Retina (tissue), 1 donor: ENCODE measurements at regions not wholly inside any gene's neighbourhood (a gene's known extent, or its start where the extent isn't known, plus 50 kb on each side); places are given as distances from the start of the nearest gene placed in this dataset.
"Not testable (repeated sequence)": the region's sequence is repeated elsewhere in the genome, so short reads cannot be mapped to it uniquely, and the experiment has no call there.

Experiments
- DNase-seq: peaks from one replicate; pipeline ENCODE4 v3.0.0-alpha.2; 2016

DNA sequence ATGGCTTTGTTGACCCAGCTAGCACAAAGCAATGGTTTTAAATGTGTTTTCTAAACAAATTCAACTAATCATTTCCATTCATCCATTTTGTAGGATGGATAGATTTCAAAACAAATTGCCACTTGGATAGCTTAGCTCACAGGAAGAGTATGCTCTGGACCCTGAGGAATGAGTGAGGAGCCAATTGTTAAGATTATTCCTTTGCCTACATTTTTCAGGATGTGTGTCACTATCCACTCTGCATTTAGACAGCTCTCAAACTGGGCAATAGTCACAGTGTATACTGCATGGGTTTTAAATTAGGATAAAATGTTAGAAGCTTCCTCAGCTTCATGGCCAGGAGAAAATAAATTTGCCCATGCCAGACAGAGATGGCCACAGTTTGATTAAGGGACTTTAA, 605.6 kb upstream of the TEX47 start:
- DNase-seq: no peak

DNA sequence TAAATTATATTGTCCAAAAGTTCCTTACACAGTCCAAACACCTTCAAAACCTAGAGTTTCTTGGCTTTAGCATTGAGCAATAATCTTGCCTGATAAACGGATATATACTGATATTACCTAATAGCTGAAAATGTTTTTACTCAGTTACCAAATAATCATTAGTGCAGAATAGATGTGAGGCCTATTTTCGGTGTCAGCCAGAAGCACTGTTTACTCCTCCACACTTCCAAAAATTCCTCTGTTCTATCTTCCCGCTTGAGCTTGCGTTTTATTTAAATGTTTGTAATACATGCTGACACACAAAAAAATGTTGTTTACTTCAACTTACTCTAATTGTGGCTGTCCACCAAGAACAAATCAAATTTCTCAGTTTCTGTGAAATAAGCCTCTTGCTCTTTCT, 606.2 kb upstream of the TEX47 start:
- no peak for DNase-seq

DNA sequence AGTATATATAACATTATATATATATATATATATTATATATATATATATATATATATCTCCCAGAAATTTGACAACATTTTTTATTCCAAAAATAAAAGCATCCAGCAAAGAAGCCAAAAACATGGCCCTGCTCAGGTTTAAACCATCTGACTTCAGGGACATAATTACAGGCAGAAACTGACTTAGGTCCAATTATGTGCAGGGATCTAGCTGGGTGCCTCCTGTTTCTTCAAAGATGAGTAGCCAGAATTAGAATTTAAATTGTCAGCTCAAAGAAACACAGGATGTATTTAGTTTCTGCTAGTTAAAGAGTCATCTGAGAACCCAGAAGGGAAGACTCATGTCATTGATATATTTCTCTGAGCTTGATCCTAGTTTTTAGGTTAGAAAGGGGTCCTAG, 656.4 kb upstream of the TEX47 start:
- DNase-seq: no peak

DNA sequence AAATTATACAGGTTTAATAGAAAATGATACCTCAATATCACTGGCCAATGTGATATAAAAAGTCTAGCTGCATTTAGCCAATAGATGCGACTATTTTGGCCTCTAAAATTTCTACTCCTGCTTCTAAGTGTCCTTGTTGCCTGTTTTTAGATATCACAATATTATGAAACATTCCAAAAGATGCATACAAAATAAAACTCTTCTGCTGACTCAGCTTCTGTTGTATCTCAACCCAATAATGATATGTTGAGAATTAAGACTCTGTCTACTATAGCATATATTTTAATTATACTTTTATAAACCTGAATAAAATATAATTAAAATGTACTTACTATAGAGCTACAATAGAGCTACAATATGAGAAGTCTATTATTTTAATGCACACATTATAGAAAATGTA, 661.0 kb upstream of the TEX47 start:
- DNase-seq: no peak

DNA sequence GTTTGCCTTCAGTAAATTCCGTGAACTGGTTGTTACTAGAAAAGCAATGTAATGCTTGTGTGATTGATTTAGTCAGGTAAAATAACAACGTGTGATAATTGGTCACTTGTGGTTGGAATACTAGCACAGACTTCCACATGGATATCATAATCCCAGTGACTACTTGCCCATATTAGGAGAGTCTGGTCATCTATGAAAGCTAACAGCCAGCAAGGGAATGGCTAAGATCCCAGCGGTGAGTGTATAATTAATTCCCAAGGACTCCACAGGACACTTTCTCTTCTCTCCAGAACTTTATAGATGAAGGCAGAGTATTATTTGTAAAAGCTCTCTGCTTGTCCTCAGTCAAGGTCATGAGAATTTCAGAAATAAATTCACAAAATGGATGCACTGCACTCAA, 662.6 kb upstream of the TEX47 start:
- DNase-seq: no peak

DNA sequence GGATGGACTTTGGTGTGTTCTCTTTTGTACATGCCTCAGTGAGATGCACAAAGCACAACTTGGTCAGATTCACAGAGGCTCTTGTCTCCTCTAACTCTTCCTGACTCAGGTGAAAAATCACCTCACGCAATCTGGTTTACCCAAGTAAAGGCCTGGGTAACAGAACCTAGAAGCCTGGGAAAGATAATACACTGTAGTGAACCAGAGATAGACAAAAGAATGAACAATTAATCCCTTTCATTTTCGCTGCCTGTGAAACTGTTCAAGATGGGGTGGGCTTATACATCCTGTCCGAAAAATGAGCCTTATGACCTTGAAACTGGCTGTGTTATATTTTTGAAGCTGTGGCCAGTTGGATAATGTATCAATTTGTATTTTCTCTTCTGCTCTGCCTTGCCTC, 678.9 kb upstream of the TEX47 start:
- no peak for DNase-seq

DNA sequence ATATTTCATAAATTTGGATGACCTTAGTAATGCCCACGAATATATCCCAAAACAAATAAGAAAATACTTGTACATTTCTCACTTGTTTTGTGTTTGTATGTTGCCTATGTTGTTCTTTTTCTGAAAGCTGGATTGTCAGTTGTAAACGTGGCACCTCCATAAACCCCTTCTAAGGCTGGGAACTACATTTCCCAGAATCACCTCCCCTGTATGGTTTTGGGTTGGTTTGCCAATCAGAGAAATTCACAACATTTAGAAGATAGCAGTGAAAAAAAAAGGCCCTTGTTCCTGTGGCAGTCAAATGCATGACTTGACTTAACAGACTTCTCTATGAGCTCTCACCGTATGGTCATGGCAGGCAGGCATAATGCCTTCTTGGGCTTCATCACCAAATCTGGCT, 676.3 kb upstream of the STEAP1 start:
- DNase-seq: no peak

DNA sequence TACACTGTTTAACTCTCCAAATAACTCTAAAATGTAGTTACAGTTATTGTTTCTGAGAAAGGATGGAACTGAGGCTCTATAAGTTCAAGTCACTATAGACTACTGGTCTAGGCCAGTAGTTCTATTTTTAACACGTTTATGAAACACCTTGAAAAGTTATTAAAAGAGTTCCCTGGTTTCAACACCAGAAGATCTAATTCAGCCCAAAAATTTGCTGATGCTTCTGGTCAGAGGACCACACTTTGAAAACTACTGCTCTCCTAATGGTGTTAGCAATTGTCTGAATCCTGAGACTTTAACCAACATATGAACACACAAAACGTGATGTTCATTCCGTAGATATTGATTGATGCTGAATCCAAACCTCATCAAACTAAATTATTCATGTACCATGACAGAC, 658.6 kb upstream of the STEAP1 start:
- DNase-seq: no peak

DNA sequence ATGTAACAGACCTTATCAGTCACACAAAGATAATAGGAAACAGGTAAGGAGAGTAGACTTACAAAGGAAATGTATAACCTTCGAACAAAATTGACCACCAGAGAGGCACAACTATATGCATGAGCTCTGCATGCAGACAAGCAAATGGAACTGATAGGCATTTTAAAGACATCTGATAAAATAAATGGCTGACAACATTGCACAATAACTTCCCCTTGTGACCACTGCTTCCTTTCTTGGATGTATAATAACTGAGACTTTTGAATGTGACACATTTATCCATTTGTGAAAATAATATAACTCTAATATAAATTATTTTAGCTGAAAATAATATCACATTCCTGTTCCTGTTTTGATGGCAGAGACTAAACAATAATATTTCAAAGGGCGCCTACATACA, 654.2 kb upstream of the STEAP1 start:
- DNase-seq: no peak

DNA sequence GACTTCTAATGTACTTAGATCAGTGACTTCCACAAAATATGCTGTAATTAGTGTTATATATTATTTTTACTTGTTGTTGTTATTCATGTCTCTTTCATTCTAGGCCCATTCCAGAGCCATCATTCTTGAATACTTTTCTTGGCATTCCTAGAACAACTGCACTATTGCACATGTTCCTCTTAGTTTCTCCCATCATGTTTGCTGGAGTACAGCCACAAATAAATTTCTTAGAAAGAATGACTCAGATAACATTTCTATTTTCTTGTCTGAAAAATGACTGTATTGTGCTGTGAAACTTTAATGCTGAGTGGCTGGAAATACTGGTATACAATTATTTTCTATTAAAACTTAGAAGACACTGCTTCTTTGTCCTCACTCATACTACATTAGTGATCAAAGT, 651.0 kb upstream of the STEAP1 start:
- DNase-seq: no peak

DNA sequence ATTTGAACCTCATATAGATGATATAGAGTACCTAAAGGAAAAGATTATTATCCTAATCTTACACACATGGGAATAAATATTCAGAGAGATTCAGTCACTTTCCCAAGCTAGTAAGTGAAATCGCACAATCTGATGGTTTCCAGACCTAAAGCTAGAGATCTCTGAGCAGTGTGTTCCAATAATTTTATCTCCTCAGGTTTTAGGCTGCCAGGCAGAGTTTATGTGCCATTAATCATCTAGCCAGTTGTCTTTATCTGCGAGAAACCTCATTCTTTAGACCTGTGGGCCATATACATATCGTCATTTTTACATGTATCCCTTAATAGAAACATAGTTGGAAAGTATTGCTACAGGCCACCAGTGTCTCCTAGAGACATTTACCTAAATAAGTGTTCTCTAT, 647.2 kb upstream of the STEAP1 start:
- DNase-seq: no peak

DNA sequence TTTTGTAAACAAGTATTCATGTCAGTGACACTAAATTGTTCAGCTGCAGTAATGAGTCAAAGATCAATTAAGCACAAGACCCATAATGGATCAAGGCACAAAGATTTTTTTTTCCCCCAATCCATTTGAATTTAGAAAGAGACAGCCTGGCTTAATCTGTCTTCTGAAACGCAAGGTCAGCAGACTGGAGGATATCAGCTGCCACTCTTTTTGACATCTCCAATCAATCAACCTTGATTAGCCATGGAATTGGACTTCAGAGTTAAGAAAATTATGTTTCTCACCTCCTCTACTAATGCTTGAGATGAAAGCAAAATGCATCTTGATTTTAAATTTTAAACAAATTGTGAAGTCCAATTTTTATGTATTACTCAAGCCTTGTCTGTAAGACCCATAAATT, 642.4 kb upstream of the STEAP1 start:
- DNase-seq: no peak

DNA sequence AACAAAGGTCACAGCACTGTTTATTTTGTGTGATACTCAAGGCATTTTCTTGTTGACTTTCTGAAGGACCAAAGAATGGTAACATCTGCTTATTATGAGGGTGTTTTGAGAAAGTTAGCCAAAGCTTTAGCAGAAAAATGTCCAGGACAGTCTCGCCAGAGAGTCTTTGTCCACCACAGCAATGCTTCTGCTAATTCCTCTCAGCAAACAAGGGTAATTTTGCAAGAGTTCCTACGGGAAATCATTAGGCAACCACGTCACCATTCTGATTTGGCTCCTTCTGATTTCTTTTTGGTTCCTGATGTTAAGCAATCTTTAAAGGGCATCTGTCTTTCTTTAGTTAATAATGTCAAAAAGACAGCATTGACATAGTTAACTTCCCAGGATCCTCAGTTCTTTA, 639.3 kb upstream of the STEAP1 start:
- DNase-seq: no peak

DNA sequence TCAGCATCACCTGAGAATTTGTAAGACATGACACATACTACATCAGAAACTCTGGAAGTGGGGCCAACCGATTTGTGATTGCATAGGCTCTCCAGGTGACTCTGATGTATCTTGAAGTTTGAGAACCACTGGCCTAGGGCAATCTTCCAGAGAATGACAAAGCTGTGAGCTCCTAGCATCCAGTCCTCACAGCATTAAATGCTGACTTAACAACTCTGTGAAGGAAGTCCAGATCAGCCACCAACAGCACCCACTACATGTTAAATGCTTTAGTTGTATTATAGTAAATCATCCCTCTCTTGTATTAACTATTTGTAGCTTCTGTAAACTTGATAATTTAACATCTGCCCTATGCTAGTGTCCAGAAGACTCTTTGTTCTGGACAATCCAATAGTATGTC, 636.5 kb upstream of the STEAP1 start:
- DNase-seq: no peak

DNA sequence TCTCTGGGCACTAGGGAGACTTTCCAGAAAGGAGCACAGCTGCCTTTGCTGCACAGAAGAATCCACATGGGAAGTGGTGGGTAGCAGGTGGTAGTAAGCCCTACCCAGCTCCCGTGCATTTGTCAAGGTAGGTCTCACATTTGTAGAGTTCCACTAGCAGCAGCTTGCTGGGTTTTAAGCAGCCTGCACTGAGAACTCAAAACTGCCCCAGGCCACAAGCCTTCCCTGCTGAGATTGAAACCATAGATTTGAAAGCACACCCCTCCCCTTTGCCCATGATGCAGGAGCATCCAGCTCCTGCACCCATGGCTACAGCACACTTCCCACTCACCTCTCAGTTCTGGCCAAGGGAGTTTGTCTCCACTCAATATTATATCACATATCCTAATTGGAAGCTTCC, 604.5 kb upstream of the STEAP1 start:
- peak; percentile 9 for DNase-seq

DNA sequence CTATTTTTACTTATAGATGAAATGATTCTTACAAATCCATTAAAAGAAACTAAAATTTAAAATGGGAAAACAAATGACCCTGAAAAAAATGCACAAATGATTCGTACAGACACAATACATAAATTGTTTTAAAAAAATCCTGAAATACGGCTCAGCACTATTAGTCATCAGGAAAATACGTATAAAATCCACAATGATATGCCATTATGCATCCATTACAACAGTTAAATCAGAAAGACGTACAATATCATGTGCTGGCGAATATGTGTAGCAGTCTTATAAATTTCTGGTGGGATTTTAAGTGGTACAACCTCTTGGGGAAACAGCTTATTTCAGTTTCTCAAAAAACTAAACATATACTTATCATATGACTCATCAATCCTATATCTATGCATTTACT, 600.1 kb upstream of the STEAP1 start:
- DNase-seq: no peak

DNA sequence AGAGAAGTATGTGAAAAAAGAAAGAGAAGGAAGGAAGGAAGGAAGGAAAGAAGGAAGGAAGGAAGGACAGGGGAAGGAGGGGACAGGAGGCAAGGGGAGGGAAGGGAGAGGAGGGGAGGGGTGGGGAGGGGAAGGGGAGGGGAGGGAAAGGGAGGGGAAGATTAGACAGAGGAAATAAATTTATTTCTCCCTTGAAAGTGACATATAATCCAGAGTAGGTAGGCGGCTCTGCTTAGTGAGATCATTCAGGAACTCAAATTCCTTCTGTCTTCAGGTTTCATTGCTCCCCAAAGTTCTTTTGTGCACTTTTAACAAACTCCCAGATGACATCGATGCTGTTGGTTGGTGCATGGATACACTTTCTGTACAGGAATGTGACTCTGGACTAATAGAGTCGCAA, 594.7 kb upstream of the STEAP1 start:
- DNase-seq: no peak

DNA sequence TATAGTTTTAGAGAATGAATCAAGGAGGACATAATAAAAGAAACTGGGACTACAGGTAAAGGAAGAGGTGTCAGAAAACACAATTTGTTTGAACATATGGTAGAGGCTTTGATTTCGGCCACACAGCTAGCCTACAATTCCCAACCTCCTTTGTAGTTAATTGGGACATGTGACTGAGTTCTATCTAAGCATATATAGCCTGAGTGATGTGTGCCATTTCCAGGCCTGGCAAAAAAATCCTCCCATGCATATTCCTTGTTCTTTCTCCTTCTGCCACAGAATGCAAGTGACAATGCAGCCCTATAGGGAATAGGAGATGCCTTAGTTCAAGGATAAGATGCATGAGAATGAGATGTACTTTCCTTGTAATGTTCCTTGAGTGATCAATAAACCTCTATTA, 590.7 kb upstream of the STEAP1 start:
- DNase-seq: no peak

DNA sequence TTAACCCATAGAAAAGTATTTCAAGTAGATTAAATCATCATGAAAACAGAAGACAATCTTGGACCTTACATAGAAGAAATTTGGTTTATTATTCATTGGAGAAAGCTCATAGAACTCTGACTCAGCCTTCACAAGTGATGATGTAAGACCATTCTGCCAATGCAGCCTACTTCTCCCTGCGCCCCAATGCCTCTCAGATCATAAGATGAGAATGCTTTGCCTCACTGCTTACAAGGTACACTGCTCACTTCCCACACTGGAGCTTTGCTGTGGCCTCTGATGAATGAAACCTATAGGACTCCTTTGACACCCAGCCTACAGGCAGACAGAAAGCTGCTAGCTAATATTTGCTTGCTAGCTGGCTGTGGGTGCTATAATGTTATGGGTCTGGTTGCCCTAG, 569.4 kb upstream of the STEAP1 start:
- no peak for DNase-seq

DNA sequence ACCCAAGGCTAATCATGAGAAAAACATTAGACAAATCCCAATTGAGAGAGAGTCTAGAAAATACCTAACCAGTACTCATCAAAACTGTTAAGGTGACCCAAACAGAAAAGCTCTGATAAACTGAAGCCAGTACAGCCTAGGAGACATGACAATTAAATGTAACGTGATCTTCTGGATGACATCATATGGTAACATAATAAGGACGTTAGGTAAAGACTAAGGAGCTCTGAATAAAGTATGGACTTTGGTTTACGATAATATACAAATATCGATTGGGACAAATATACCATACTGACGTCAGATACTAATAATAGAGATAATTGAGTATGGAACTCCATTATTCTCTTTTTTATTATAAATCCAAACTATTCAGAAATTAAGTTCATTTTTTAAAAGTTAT, 561.1 kb upstream of the STEAP1 start:
- DNase-seq: no peak

DNA sequence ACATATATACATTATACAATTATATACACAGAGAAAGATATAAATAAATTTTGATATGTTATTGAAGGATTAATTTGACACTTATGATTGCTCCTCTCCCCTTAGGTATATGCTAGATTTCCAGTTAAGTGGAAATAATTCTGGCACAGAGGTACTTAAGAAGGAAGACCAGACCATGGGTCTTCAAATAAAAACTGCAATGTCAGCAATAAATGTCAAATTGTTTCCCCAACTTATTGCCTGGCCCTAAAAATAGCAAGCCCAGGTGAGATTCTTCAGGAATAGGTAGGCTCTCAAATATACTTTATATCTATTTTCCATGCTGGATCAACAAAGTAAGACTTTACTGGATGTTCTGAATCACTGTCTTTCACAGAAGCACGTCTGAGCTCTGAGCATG, 551.3 kb upstream of the STEAP1 start:
- DNase-seq: no peak

DNA sequence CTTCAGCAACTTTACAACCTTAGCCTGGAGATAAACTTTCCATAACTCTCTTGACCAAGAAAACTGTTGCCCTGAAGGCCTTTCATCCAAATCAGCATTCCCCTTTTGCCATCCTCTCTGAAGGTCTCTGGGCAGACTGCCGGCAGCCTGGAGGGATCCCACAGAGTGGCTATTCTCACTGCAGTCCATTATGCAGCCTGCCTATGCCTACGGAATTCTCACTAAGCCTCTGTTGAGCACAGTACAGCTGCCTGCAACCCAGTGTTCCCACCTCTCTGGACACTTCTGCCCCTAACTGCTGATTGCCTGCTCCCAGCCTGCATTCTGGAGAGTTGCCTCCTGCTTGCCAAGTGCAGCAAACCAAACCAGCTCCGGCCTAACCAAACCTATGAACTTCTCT, 548.9 kb upstream of the STEAP1 start:
- no peak for DNase-seq

DNA sequence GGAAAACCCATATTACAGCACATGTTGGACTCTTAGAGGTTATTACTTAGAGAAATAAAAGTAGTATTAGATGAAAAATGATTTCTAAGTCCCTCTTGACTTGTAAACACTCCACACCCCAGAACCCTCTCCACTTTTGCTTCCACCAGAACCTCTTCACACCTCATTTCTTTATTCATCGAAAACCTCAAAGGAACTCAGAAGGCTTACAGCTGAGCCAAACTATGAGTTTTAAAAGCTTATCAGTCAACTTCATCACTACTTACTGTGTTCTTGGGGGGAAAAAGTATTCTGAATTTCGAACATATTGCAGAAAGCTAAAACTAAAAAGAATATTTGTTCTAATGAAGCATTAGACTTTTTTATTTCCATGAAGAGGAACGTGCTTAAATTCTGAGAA, 547.8 kb upstream of the STEAP1 start:
- no peak for DNase-seq

DNA sequence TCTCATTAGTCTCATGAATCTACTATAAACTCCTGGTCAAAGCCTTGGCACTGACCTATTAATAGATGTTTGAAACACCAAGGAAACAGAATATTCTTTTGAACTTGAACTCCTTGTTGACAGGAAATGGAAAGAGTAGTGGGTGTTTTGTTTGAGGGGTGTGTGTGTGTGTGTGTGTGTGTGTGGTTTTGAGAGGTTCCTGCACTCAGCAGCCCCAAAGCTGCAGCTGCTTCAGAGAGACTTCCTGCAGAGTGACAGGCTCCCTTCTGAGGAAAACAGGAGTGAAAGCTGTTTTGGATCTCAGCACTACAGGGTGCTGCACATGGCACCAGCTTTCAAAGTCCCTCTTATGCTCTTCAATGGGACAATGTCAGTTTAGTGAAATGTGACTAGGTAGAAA, 546.5 kb upstream of the STEAP1 start:
- DNase-seq: peak; percentile 34

DNA sequence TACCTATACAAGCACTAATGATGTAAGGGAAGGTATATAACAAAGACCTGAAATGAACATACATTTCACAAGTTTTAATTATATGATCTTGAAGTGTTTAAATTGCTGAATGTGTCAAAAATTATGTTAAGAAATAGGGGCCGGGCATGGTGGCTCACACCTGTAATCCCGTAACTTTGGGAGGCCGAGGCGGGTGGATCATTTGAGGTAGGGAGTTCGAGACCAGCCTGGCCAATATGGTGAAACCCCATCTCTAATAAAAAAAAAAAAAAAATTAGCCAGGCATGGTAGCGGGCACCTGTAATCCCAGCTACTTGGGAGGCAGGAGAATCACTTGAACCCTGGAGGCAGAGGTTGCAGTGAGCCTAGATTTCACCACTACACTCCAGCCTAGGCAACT, 537.4 kb upstream of the STEAP1 start:
- DNase-seq: not testable (repeated sequence)

DNA sequence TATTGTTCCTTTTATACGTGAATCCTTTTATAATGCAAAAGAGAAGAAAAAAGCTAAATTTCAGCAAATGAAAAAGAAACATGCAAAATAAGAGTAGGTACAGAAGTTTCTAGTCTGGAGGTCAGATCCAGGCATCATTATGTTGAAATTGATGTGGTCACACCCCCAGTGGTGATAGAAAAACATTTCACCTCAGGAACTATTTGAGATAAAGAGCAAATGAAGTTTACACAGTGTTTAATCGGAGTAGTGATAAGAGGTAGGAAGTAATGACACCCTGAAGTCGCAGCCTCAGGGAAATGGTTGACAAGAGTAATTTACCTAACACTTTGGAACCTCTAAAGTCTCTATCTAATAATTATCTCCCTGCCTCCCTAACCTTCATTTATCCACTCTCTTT, 536.0 kb upstream of the STEAP1 start:
- no peak for DNase-seq
